ENCODE measurements at regions not wholly inside any gene's neighbourhood (a gene's known extent, or its start where the extent isn't known, plus 50 kb on each side); places are given as distances from the start of the nearest gene placed in this dataset.
A peak's percentile ranks its signal among the peaks of the same experiment; 100 is the strongest.

DNA sequence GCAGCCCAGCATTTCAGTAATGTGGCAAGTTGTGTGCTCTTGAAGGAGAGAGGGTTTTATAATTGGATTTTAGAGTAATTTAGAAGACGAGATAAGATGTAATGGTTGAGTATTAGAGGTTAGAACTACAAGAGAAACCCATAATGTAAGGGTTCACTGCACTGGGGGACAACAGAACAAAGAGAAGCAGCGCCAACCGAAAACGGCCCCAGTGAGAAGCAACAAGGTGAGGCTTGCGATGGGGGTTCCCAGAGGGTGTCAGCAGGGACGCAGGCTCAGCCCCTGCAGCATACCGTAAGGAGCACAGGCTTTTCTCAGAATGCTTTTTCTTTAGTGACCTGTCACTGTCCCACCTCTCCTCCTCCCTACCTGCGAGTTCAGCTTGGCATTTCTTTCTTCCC, 183.9 kb upstream of the ETAA1 start:
- Histone ChIP-seq H3K9me2 (replicated peaks; ENCODE audit: insufficient read depth, low read length) (no peaks in the 10 kb centered on the region), H3K27me3 (ENCODE audit: low read length) (peaks cover 6% of the 10 kb centered on the region; the same call in 1 of the 2 replicates), H3K27ac (ENCODE audit: low read length) (no peak overlapping the region), H3K36me3 (ENCODE audit: insufficient read depth, low read length) (no peaks in the 10 kb centered on the region), H3K4me1 (ENCODE audit: low read length) (no peaks in the 10 kb centered on the region), H3K9me3 (ENCODE audit: low read length) (no peaks in the 10 kb centered on the region), H3K4me2 (ENCODE audit: low read depth, low read length, poor library complexity, severe bottlenecking) (no peak overlapping the region), H3K4me3 (ENCODE audit: low read length) (no peak overlapping the region), H3K79me2 (ENCODE audit: low read length) (no peaks in the 10 kb centered on the region), H4K20me1 (ENCODE audit: insufficient read depth, low read depth, low read length) (no peaks in the 10 kb centered on the region), H3K9ac (ENCODE audit: low read length) (no peak overlapping the region), H2AFZ (ENCODE audit: low read length) (no peak overlapping the region)
- DNase-seq, result no peak

DNA sequence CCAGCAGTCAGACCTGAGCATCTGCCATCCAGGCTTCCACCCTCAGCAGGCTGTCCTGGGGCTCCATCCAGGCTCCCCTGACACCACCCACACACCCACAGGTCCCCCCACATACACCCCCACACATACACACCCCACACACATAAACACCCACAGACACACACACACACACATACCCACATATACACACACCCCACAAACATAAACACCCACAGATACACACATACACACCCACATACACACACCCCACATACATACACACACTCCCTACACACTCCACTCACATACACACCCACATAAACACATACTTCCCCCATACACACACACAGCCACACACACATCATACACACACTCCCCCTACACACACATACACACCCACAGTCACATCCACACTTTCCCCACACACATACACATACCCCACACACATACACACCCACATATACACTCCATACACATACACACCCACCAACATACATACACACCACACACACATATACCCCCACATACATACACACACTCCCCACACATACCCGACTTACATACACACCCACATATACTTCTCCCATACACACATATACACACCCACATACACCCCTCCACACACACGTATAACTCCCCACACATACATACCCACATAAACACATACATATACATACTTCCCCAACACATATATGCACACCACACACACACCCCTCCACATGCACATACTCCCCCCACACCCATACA, 183.3 kb upstream of the ETAA1 start:
- Histone ChIP-seq H3K9me3 (ENCODE audit: low read length) (no peaks in the 10 kb centered on the region), H3K27me3 (ENCODE audit: low read length) (peaks cover 5% of the 10 kb centered on the region; the same call in 1 of the 2 replicates), H3K4me3 (ENCODE audit: low read length) (no peak overlapping the region), H3K9me2 (replicated peaks; ENCODE audit: insufficient read depth, low read length) (no peaks in the 10 kb centered on the region), H3K36me3 (ENCODE audit: insufficient read depth, low read length) (no peaks in the 10 kb centered on the region), H3K27ac (ENCODE audit: low read length) (no peak overlapping the region), H2AFZ (ENCODE audit: low read length) (no peak overlapping the region), H3K9ac (ENCODE audit: low read length) (no peak overlapping the region), H3K4me1 (ENCODE audit: low read length) (no peaks in the 10 kb centered on the region), H3K4me2 (ENCODE audit: low read depth, low read length, poor library complexity, severe bottlenecking) (no peak overlapping the region), H3K79me2 (ENCODE audit: low read length) (no peaks in the 10 kb centered on the region), H4K20me1 (ENCODE audit: insufficient read depth, low read depth, low read length) (no peaks in the 10 kb centered on the region)
- no peak for DNase-seq

DNA sequence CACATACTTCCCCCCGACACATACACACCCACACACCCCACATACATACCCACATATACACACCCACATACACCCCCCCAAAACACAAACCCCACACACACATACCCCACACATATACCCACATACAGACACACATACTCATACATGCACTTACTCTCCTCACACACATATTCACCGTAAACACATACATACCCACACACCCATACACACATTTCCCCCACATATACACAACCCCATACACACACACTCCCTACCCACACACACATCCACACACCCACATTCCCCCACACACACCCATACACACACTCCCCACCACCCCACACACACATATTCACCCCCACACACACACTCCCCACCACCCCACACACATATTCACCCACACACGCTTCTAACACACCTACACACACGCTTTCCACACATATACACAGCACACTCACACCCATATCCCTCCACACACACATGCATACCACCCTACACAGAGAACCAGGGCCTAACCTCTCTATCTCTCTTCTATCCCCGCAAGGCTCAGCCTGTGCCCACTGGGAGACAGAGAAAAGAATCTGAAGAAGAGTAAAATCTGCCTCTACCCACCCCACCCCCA, 182.4 kb upstream of the ETAA1 start:
- Histone ChIP-seq H3K9me3 (ENCODE audit: low read length) (no peaks in the 10 kb centered on the region), H3K27me3 (ENCODE audit: low read length) (0 out of 2 replicates have a peak, but pooled peaks cover 3% of the 10 kb centered on the region), H3K9me2 (replicated peaks; ENCODE audit: insufficient read depth, low read length) (no peaks in the 10 kb centered on the region), H3K27ac (ENCODE audit: low read length) (no peak overlapping the region), H2AFZ (ENCODE audit: low read length) (no peak overlapping the region), H4K20me1 (ENCODE audit: insufficient read depth, low read depth, low read length) (no peaks in the 10 kb centered on the region), H3K36me3 (ENCODE audit: insufficient read depth, low read length) (no peaks in the 10 kb centered on the region), H3K4me1 (ENCODE audit: low read length) (no peaks in the 10 kb centered on the region), H3K9ac (ENCODE audit: low read length) (no peak overlapping the region), H3K4me3 (ENCODE audit: low read length) (no peak overlapping the region), H3K79me2 (ENCODE audit: low read length) (no peaks in the 10 kb centered on the region), H3K4me2 (ENCODE audit: low read depth, low read length, poor library complexity, severe bottlenecking) (no peak overlapping the region)
- no peak for DNase-seq

DNA sequence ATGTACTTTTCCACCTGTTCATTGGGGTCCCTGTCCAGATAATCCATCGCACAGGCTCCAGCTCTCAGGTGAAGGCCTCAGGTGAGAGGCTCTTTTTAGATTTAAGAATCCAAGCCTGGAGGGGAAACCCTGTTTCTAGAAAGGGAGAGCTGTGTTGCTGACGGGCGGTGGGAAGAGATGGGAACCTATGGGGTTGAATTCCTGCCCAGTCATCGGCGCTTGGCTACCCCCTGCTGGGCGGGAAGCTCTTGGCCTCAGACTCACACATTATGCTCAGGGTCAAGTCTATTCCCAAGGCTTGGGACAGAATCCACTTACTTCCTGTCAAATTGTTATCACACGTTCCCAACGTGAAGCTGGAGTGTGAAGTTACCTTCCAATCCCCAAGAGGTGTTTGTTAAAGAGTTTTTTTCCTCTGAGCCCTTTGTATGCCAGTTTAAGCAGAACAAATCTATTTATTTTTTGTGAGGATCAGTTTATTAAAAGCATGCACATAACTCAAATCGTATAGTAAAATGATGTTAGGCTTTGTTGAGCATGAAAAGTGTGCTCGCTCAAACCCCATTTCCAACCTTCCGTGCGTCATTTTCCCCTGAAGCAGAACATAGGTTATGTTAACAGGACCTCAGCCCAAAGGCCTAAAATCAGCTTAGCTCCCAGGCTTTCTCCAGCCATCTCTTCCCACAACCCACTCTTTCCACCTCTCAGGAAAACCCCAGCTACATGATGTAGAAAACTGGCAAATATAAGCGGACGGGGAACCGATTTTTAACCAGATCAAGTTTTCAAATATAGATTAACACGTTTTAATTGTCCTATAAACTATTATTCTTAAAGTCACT, 181.7 kb upstream of the ETAA1 start:
- Histone ChIP-seq H3K4me3 (ENCODE audit: low read length) (no peak overlapping the region), H3K4me1 (ENCODE audit: low read length) (no peaks in the 10 kb centered on the region), H4K20me1 (ENCODE audit: insufficient read depth, low read depth, low read length) (no peaks in the 10 kb centered on the region), H3K9me2 (replicated peaks; ENCODE audit: insufficient read depth, low read length) (no peaks in the 10 kb centered on the region), H3K9me3 (ENCODE audit: low read length) (no peaks in the 10 kb centered on the region), H3K9ac (ENCODE audit: low read length) (no peak overlapping the region), H2AFZ (ENCODE audit: low read length) (0 out of 2 replicates have a peak overlapping the region, but pooled peaks have one; percentile 26), H3K79me2 (ENCODE audit: low read length) (no peaks in the 10 kb centered on the region), H3K4me2 (ENCODE audit: low read depth, low read length, poor library complexity, severe bottlenecking) (no peak overlapping the region), H3K27ac (ENCODE audit: low read length) (no peak overlapping the region), H3K27me3 (ENCODE audit: low read length) (0 out of 2 replicates have a peak, but pooled peaks cover 3% of the 10 kb centered on the region), H3K36me3 (ENCODE audit: insufficient read depth, low read length) (no peaks in the 10 kb centered on the region)
- DNase-seq, result peak; percentile 77

DNA sequence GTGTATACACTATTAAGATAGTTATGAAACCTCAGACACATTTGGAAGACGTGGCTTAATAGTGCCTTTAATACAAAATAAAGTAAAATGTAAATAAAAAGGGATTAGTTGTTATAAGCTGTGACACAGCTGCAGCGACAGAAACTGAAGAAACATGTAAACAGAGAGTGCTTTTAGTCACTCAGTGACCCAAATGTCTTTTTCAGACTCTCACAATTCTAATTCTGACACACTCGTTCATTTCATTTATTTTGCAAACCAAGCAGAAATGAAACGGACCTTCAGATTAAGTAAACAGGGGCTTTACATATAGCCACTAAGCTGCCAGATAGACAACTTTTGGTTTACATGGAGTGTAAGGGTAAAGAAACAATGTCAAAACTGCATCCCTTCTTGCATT, 181.0 kb upstream of the ETAA1 start:
- Histone ChIP-seq H3K79me2 (ENCODE audit: low read length) (no peaks in the 10 kb centered on the region), H3K27me3 (ENCODE audit: low read length) (0 out of 2 replicates have a peak, but pooled peaks cover 3% of the 10 kb centered on the region), H3K4me1 (ENCODE audit: low read length) (no peaks in the 10 kb centered on the region), H3K9me3 (ENCODE audit: low read length) (no peaks in the 10 kb centered on the region), H3K27ac (ENCODE audit: low read length) (no peak overlapping the region), H3K9me2 (replicated peaks; ENCODE audit: insufficient read depth, low read length) (no peaks in the 10 kb centered on the region), H3K36me3 (ENCODE audit: insufficient read depth, low read length) (no peaks in the 10 kb centered on the region), H3K9ac (ENCODE audit: low read length) (no peak overlapping the region), H3K4me3 (ENCODE audit: low read length) (no peak overlapping the region), H2AFZ (ENCODE audit: low read length) (no peak overlapping the region), H4K20me1 (ENCODE audit: insufficient read depth, low read depth, low read length) (no peaks in the 10 kb centered on the region), H3K4me2 (ENCODE audit: low read depth, low read length, poor library complexity, severe bottlenecking) (no peak overlapping the region)
- no peak for DNase-seq

DNA sequence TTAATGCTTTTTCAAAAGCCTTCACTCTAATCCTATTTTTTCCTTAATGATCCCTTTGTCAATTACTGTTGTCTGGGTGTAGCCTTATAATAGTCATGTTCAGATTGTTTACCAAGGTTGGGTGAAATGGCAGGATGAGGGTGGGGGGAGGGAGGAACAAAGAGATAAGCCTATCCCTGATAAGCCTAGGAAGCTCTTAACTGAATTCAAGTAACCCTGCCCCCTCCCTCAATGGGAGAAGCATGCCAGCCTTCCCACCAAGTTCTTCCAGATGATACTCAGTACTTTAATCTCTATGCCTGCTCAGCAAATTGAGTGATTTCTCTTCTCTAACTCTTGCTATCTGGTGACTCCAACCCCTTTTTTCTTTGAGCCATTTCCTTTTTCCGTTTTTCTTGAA, 180.3 kb upstream of the ETAA1 start:
- Histone ChIP-seq H3K36me3 (ENCODE audit: insufficient read depth, low read length) (no peaks in the 10 kb centered on the region), H3K9me2 (replicated peaks; ENCODE audit: insufficient read depth, low read length) (no peaks in the 10 kb centered on the region), H3K4me1 (ENCODE audit: low read length) (no peaks in the 10 kb centered on the region), H4K20me1 (ENCODE audit: insufficient read depth, low read depth, low read length) (no peaks in the 10 kb centered on the region), H2AFZ (ENCODE audit: low read length) (no peak overlapping the region), H3K4me3 (ENCODE audit: low read length) (no peak overlapping the region), H3K9me3 (ENCODE audit: low read length) (no peaks in the 10 kb centered on the region), H3K27me3 (ENCODE audit: low read length) (0 out of 2 replicates have a peak, but pooled peaks cover 3% of the 10 kb centered on the region), H3K4me2 (ENCODE audit: low read depth, low read length, poor library complexity, severe bottlenecking) (no peak overlapping the region), H3K9ac (ENCODE audit: low read length) (no peak overlapping the region), H3K27ac (ENCODE audit: low read length) (no peak overlapping the region), H3K79me2 (ENCODE audit: low read length) (no peaks in the 10 kb centered on the region)
- DNase-seq, result no peak

DNA sequence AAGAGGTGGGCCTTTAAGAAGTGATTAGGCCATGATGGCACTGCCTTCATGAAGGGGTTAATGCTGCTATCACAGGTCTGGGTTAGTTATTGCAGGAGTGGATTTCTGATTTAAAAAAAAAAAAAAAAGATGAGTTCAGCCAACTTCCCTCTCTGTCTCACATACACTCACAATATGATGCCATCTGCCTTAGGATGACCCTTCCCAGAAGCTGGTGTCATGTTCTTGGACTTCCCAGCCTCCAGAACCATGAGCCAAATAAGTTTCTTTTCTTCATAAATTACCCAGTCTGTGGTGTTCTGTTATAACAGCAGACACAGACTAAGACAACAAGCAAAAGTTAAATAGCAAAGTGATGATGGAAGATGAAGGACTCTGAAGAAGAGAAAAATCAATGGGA, 179.7 kb upstream of the ETAA1 start:
- no peak for DNase-seq
- no peaks in the 10 kb centered on the region for H3K9me2 ChIP-seq (replicated peaks; ENCODE audit: insufficient read depth, low read length)
- H3K4me1 ChIP-seq (ENCODE audit: low read length), result no peaks in the 10 kb centered on the region
- no peak overlapping the region for H3K4me3 ChIP-seq (ENCODE audit: low read length)
- H3K9me3 ChIP-seq (ENCODE audit: low read length), result no peaks in the 10 kb centered on the region
- 0 out of 2 replicates have a peak, but pooled peaks cover 3% of the 10 kb centered on the region for H3K27me3 ChIP-seq (ENCODE audit: low read length)
- H3K79me2 ChIP-seq (ENCODE audit: low read length), result no peaks in the 10 kb centered on the region
- H3K27ac ChIP-seq (ENCODE audit: low read length), result no peak overlapping the region
- no peak overlapping the region for H3K4me2 ChIP-seq (ENCODE audit: low read depth, low read length, poor library complexity, severe bottlenecking)
- no peak overlapping the region for H3K9ac ChIP-seq (ENCODE audit: low read length)
- H2AFZ ChIP-seq (ENCODE audit: low read length), result no peak overlapping the region
- no peaks in the 10 kb centered on the region for H4K20me1 ChIP-seq (ENCODE audit: insufficient read depth, low read depth, low read length)
- H3K36me3 ChIP-seq (ENCODE audit: insufficient read depth, low read length), result no peaks in the 10 kb centered on the region

DNA sequence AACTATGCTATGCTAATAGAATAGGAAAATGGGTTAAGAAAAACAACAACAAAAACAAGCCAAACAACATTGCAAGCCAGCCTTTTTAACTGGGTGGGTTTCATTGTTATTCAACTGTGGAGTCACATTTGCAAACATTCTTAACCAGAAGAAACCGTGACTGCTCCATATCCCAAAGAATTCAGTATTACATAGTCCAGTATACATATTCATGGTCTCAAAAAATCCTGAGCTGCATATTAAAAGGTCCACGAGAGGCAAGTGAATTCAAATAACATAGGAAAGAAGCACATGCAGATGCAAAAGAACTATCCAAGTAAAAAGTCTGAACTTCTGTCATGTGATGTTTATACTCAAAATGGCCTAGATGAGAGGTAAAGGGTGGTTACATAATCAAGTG, 179.1 kb upstream of the ETAA1 start:
- DNase-seq, result no peak

More for the DNA sequence above, 179.1 kb upstream of the ETAA1 start:
- Histone ChIP-seq H3K27ac (ENCODE audit: low read length) (no peak overlapping the region), H3K36me3 (ENCODE audit: insufficient read depth, low read length) (no peaks in the 10 kb centered on the region), H4K20me1 (ENCODE audit: insufficient read depth, low read depth, low read length) (no peaks in the 10 kb centered on the region), H3K27me3 (ENCODE audit: low read length) (0 out of 2 replicates have a peak, but pooled peaks cover 3% of the 10 kb centered on the region), H3K79me2 (ENCODE audit: low read length) (no peaks in the 10 kb centered on the region), H3K9me2 (replicated peaks; ENCODE audit: insufficient read depth, low read length) (no peaks in the 10 kb centered on the region), H2AFZ (ENCODE audit: low read length) (no peak overlapping the region), H3K9ac (ENCODE audit: low read length) (no peak overlapping the region), H3K4me3 (ENCODE audit: low read length) (no peak overlapping the region), H3K9me3 (ENCODE audit: low read length) (no peaks in the 10 kb centered on the region), H3K4me2 (ENCODE audit: low read depth, low read length, poor library complexity, severe bottlenecking) (no peak overlapping the region), H3K4me1 (ENCODE audit: low read length) (no peaks in the 10 kb centered on the region)

Measured in Karpas-422 (cell line).